HT1080 (cell line): ENCODE measurements at regions not wholly inside any gene's neighbourhood (a gene's known extent, or its start where the extent isn't known, plus 50 kb on each side); places are given as distances from the start of the nearest gene placed in this dataset.
A peak's percentile ranks its signal among the peaks of the same experiment; 100 is the strongest.
"Not testable (repeated sequence)": the region's sequence is repeated elsewhere in the genome, so short reads cannot be mapped to it uniquely, and the experiment has no call there.

ENCODE experiments used
- DNase-seq: peaks from one replicate; pipeline ENCODE4 v3.0.0-alpha.2; 2015; ENCODE audit warnings: low read depth

- DNase-seq = no peak
Measured at GRCh38 chr10:17538941-17539340, 78.2 kb downstream of the HACD1 start.

- DNase-seq = no peak
Measured at GRCh38 chr10:17537281-17537680, 79.9 kb downstream of the HACD1 start.

- no peak for DNase-seq
Measured at GRCh38 chr10:17536221-17536620, 81.0 kb downstream of the HACD1 start.

GRCh38 chr10:17533731-17534130, 79.3 kb upstream of the ST8SIA6 start:
- peak; percentile 55 for DNase-seq

GRCh38 chr10:17528306-17528862, 74.0 kb upstream of the ST8SIA6 start:
- DNase-seq = peak; percentile 13

GRCh38 chr10:17527514-17528146, 73.2 kb upstream of the ST8SIA6 start:
- DNase-seq = peak; percentile 95

GRCh38 chr10:17526571-17526970, 72.2 kb upstream of the ST8SIA6 start:
- not testable (repeated sequence) for DNase-seq

GRCh38 chr10:17523917-17524316, 69.5 kb upstream of the ST8SIA6 start:
- DNase-seq = no peak

- no peak for DNase-seq
Measured at GRCh38 chr10:17523246-17523753, 68.9 kb upstream of the ST8SIA6 start.

GRCh38 chr10:17522269-17522668, 67.9 kb upstream of the ST8SIA6 start:
- not testable (repeated sequence) for DNase-seq

GRCh38 chr10:17519457-17519856, 65.1 kb upstream of the ST8SIA6 start:
- no peak for DNase-seq

GRCh38 chr10:17518338-17518737, 63.9 kb upstream of the ST8SIA6 start:
- no peak for DNase-seq

GRCh38 chr10:17516376-17516775, 62.0 kb upstream of the ST8SIA6 start:
- no peak for DNase-seq

- DNase-seq = peak; percentile 98
Measured at GRCh38 chr10:17512341-17513001, 58.1 kb upstream of the ST8SIA6 start.

- no peak for DNase-seq
Measured at GRCh38 chr10:17510242-17510908, 56.0 kb upstream of the ST8SIA6 start.

- DNase-seq = no peak
Measured at GRCh38 chr10:17507538-17507937, 53.1 kb upstream of the ST8SIA6 start.

- no peak for DNase-seq
Measured at GRCh38 chr10:17506856-17507471, 52.6 kb upstream of the ST8SIA6 start.

GRCh38 chr10:17506390-17506789, 52.0 kb upstream of the ST8SIA6 start:
- DNase-seq = no peak

GRCh38 chr10:17504547-17505245, 50.3 kb upstream of the ST8SIA6 start:
- peak; percentile 76 for DNase-seq
